Esophagus squamous epithelium (tissue), 4 donors: ENCODE measurements at regions not wholly inside any gene's neighbourhood (a gene's known extent, or its start where the extent isn't known, plus 50 kb on each side); places are given as distances from the start of the nearest gene placed in this dataset.

Experiments
- POLR2A ChIP-seq, 4 donors: fragments of 450-650 bp; IDR thresholded peaks; one replicate each; pipeline ENCODE4 v1.6.1; 2017; ENCODE audit warnings: antibody characterized with exemption in 4 of 4, mild to moderate bottlenecking in 4 of 4, moderate library complexity in 3 of 4
- TF ChIP-seq, protein P1 (sequence below), 6 experiments: fragments of 450-650 bp in 4 of 6; fragments of 200-600 bp in 2 of 6; sonication (generic) in 2 of 6; IDR thresholded peaks; one replicate each; pipeline ENCODE4 v1.5.1; 2016 to 2019; ENCODE audit warnings: antibody characterized with exemption in 6 of 6, mild to moderate bottlenecking in 4 of 6, moderate library complexity in 4 of 6

DNA sequence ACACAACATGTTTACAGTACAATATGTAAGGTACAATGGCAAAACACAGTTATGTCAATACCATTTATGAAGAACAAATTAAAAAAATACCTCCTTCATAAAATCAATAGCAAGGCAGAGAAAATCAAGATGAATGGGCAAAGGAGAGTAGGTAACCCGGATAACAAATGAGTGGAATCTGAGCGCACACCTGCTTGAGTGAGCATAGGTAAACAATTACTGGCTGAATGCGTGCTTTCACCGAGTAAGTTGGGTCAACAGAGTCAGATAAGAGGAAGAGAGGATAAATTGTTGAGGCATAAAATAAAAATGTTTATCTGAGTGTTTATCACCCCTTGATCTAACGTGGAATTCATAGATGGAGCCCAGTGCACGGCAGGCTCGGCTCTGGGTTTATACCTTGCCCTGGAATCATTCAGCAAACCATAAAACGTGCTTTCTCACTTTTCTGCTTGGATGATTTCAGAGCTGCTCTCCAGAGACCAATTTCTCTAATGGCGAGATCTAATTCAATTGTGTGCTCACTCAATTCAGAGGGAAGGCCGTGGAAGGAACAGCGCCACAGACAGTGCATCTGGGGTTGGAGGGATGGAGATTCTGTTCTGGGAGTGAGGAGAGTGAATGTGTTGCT lies 224.8 kb upstream of the MAP3K7 start:
- TF ChIP-seq, protein P1, sequence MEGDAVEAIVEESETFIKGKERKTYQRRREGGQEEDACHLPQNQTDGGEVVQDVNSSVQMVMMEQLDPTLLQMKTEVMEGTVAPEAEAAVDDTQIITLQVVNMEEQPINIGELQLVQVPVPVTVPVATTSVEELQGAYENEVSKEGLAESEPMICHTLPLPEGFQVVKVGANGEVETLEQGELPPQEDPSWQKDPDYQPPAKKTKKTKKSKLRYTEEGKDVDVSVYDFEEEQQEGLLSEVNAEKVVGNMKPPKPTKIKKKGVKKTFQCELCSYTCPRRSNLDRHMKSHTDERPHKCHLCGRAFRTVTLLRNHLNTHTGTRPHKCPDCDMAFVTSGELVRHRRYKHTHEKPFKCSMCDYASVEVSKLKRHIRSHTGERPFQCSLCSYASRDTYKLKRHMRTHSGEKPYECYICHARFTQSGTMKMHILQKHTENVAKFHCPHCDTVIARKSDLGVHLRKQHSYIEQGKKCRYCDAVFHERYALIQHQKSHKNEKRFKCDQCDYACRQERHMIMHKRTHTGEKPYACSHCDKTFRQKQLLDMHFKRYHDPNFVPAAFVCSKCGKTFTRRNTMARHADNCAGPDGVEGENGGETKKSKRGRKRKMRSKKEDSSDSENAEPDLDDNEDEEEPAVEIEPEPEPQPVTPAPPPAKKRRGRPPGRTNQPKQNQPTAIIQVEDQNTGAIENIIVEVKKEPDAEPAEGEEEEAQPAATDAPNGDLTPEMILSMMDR (IDR thresholded peaks at IDR 0.05), result no peak
- no peak for TF ChIP-seq POLR2A (IDR thresholded peaks at IDR 0.05)
